DMS53 (cell line): ENCODE measurements at regions not wholly inside any gene's neighbourhood (a gene's known extent, or its start where the extent isn't known, plus 50 kb on each side); places are given as distances from the start of the nearest gene placed in this dataset.
A peak's percentile ranks its signal among the peaks of the same experiment; 100 is the strongest.
"Not testable (repeated sequence)": the region's sequence is repeated elsewhere in the genome, so short reads cannot be mapped to it uniquely, and the experiment has no call there.

ENCODE experiments used
- DNase-seq: peaks from one replicate; lab custom pipeline; 2025; lab: John Stamatoyannopoulos, UW

- peak; percentile 20 for DNase-seq
These were observed 56.5 kb upstream of the ORC5 start for GRCh38 chr7:104264285-104264684.

GRCh38 chr7:104267701-104268368 lies 60.0 kb upstream of the ORC5 start:
- DNase-seq = peak; percentile 70

- DNase-seq = peak; percentile 26
These were observed 56.5 kb upstream of the LHFPL3 start for GRCh38 chr7:104271948-104272347.

GRCh38 chr7:104272767-104273384 lies 55.5 kb upstream of the LHFPL3 start:
- DNase-seq = peak; percentile 87

- DNase-seq = peak; percentile 92
These were observed 52.5 kb upstream of the LHFPL3 start for GRCh38 chr7:104275900-104276299.

- not testable (repeated sequence) for DNase-seq
These were observed 51.7 kb upstream of the LHFPL3 start for GRCh38 chr7:104276730-104277129.
